ENCODE measurements at regions not wholly inside any gene's neighbourhood (a gene's known extent, or its start where the extent isn't known, plus 50 kb on each side); places are given as distances from the start of the nearest gene placed in this dataset.

DNA sequence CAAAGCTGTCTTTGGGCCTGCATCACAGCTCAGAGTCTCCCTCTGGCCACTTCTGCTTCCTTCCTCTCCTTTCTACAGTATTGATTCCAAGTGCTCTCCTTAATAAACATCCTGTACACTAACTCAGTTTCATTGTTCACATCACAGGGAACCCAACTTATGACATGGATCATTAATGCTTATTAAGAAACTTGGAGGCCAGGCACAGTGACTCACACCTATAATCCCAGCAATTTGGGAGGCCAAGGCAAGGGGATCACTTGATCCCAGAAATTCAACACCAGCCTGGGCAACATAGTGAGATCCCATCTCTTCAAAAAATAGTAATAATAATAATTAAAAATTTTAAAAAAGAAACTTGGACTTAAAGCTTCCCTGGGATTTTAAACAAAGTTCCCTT is 89.2 kb upstream of the EFHC2 start:
- TF ChIP-seq GABPA (IDR thresholded peaks at IDR 0.05; ENCODE audit: low read depth) = no peak
- TF ChIP-seq MXI1 (IDR thresholded peaks at IDR 0.05; ENCODE audit: low read depth, low read length) = no peak
